Heart left ventricle (tissue), 16 donors: ENCODE measurements at regions not wholly inside any gene's neighbourhood (a gene's known extent, or its start where the extent isn't known, plus 50 kb on each side); places are given as distances from the start of the nearest gene placed in this dataset.

Experiments
- ATAC-seq, 4 donors: fragments of 200-7000 bp; cut with Tn5 transposase; one replicate each; pipeline ENCODE4 v1.9.1; 2020 to 2022; ENCODE audit warnings: moderate library complexity in 4 of 4, mild to moderate bottlenecking in 3 of 4, moderate number of reproducible peaks in 1 of 4
- DNase-seq, 5 donors: peaks; one replicate each; pipeline ENCODE4 v3.0.0-alpha.2; 2020
- H3K27ac ChIP-seq, 12 donors: fragments of 200-600 bp; sonication (generic) in 4 of 12; one replicate each; pipeline versions ENCODE4 v1.5.0 to v1.8.0; 2016 to 2022; ENCODE audit warnings: mild to moderate bottlenecking in 2 of 12
- H3K27me3 ChIP-seq, 9 donors: fragments of 200-600 bp; sonication (generic) in 2 of 9; one replicate each; pipeline versions ENCODE4 v1.5.1 to v1.8.0; 2016 to 2022; ENCODE audit warnings: mild to moderate bottlenecking in 3 of 9
- H3K36me3 ChIP-seq, 9 donors: fragments of 200-600 bp; sonication (generic) in 2 of 9; one replicate each; pipeline versions ENCODE4 v1.5.0 to v1.8.0; 2018 to 2022; ENCODE audit warnings: mild to moderate bottlenecking in 2 of 9
- H3K4me1 ChIP-seq, 12 donors: fragments of 200-600 bp; sonication (generic) in 4 of 12; one replicate each; pipeline versions ENCODE4 v1.5.0 to v1.8.0; 2016 to 2022; ENCODE audit warnings: mild to moderate bottlenecking in 3 of 12
- H3K4me3 ChIP-seq, 12 donors: fragments of 200-600 bp; sonication (generic) in 4 of 12; one replicate each; pipeline versions ENCODE4 v1.5.0 to v1.8.0; 2017 to 2022; ENCODE audit warnings: mild to moderate bottlenecking in 9 of 12, moderate library complexity in 4 of 12
- H3K9me3 ChIP-seq, 12 donors: fragments of 200-600 bp; sonication (generic) in 4 of 12; one replicate each; pipeline versions ENCODE4 v1.5.0 to v1.8.0; 2016 to 2022; ENCODE audit warnings: mild to moderate bottlenecking in 1 of 12
- POLR2A ChIP-seq, 2 donors: fragments of 450-650 bp; IDR thresholded peaks; one replicate each; pipeline ENCODE4 v1.6.1; 2017; ENCODE audit warnings: antibody characterized with exemption in 2 of 2, mild to moderate bottlenecking in 2 of 2, moderate library complexity in 2 of 2
- WGBS, 4 donors: extraction: QIAGEN DNeasy Blood & Tissue Kit in 2 of 4; methylation state at CpG; one replicate each; pipeline versions ENCODE4 v1.1.5 to v1.1.7; 2013 to 2018; 5-methylcytosine and 5-hydroxymethylcytosine counted together
- intact Hi-C, 10 donors: fragments of 100-400 bp; cut with DNase I; formaldehyde crosslinking; loops; one replicate each; pipeline versions ENCODE4 v1.11.1 to v1.14.2; 2022
- TF ChIP-seq, protein P1 (sequence below), 12 donors: fragments of 200-600 bp; sonication (generic) in 4 of 12; IDR thresholded peaks; one replicate each; pipeline versions ENCODE4 v1.5.0 to v1.8.0; 2018 to 2022; ENCODE audit warnings: antibody characterized with exemption in 12 of 12, mild to moderate bottlenecking in 5 of 12
- donor health status: ischemic (EF 13 %, LVEDD 7.1; RV severe dilation, severe dysfunction).
- donor health status: healthy with polysubstance abuse.
- donor health status: DM: no; HTN: yes; CAD: no.
- donor health status: DM: no; HTN: no; CAD: no.
- donor health status: ischemic (EF 25% LVEDD 6.9; RV normal size, moderate dysfunction).
- donor health status: ischemic (EF 25% LVEDD 5.7; RV mildly dilated, moderate dysfunction).
- donor health status: healthy.
- donor health status: DM: yes; HTN: yes; CAD: no.
- donor health status: ischemic (EF 35%, LVEDD 5.7; RV mildly dilated, moderate dysfunction).
- donor health status: nonischemic (EF 11% LVEDD 7.7; RV severe dilation, severe dysfunction).
- donor health status: DM: yes; HTN: yes; CAD: no.
- donor health status: PGD.
- donor health status: ischemic (EF 29% LVEDD 5.4; RV normal size, mild dysfunction).
- donor health status: nonischemic (EF 23%, LVEDD 6.1; RV moderate dilation, normal function).

DNA sequence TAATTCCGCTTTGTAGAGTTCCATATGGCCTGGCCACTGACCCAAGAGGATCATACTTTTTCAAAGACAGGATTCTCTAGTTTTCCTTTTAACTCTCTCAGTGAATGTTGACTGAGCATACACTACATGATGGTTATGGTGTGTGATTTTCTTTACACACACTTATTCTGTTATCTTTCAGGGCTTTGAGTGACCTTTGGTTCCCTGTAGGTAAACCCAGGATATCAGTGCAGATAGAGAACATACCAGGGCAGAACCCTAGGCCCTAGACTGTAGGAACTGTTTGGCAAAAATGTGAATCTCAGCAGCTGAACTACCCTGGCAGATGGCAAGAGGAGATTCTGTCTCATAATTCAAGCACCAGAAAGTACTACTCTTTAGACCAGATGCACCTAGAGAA lies 159.6 kb downstream of the KCNA5 start:
- TF ChIP-seq, protein P1, sequence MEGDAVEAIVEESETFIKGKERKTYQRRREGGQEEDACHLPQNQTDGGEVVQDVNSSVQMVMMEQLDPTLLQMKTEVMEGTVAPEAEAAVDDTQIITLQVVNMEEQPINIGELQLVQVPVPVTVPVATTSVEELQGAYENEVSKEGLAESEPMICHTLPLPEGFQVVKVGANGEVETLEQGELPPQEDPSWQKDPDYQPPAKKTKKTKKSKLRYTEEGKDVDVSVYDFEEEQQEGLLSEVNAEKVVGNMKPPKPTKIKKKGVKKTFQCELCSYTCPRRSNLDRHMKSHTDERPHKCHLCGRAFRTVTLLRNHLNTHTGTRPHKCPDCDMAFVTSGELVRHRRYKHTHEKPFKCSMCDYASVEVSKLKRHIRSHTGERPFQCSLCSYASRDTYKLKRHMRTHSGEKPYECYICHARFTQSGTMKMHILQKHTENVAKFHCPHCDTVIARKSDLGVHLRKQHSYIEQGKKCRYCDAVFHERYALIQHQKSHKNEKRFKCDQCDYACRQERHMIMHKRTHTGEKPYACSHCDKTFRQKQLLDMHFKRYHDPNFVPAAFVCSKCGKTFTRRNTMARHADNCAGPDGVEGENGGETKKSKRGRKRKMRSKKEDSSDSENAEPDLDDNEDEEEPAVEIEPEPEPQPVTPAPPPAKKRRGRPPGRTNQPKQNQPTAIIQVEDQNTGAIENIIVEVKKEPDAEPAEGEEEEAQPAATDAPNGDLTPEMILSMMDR (IDR thresholded peaks at IDR 0.05), result no peak
- TF ChIP-seq POLR2A (IDR thresholded peaks at IDR 0.05), result no peak
- Histone ChIP-seq H3K27ac (no peak overlapping the region), H3K4me1 (peaks cover 0 to 7% (median 0%) of the 10 kb centered on the region in 12 donors), H3K4me3 (no peak overlapping the region), H3K36me3 (no peaks in the 10 kb centered on the region), H3K27me3 (peaks cover 0 to 12% (median 0%) of the 10 kb centered on the region in 9 donors), H3K9me3 (no peaks in the 10 kb centered on the region)
- ATAC-seq (no peak), DNase-seq (no peak)
- WGBS, 4 donors, result 0 to 3% (median 0%) methylated on average over 1 of the region's 1 CpG
- intact Hi-C loops, result loop anchor here in 5 of 10 donors (5.0 to 10.0 kb wide), 2 partner anchors 239 to 442 kb away; no protein-coding TSS in a partner anchor

DNA sequence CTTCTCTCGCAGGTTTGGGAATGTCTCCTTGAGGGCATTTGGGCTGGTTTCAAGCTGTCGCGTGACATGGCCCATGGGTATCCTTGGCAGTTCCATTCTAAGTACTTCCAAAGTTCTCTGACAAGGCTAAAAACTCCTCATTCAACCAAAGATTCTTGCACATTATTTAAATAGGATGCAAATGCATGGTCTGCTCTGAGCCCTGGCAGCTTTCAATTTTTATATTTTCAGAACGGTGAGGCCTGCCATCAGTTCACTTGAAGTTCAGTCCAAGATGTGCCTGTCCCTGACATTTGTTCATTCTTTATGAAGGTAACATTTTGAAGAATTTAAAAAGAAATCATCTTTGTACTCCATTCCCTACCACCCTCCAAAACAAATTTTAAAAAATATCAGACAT lies 160.0 kb downstream of the KCNA5 start:
- H3K27me3 ChIP-seq, result peaks cover 0 to 12% (median 0%) of the 10 kb centered on the region in 9 donors
- H3K4me3 ChIP-seq, result no peak overlapping the region
- ATAC-seq (no peak), DNase-seq (no peak)
- peaks cover 0 to 7% (median 0%) of the 10 kb centered on the region in 12 donors for H3K4me1 ChIP-seq
- TF ChIP-seq POLR2A (IDR thresholded peaks at IDR 0.05), result no peak
- TF ChIP-seq, protein P1 (IDR thresholded peaks at IDR 0.05), result no peak
- WGBS, 4 donors, result 92 to 96% (median 95%) methylated on average over 4 of the region's 4 CpGs
- no peaks in the 10 kb centered on the region for H3K36me3 ChIP-seq
- no peak overlapping the region for H3K27ac ChIP-seq
- H3K9me3 ChIP-seq, result no peaks in the 10 kb centered on the region
- intact Hi-C loops, result loop anchor here in 5 of 10 donors (5.0 to 10.0 kb wide), 2 partner anchors 239 to 441 kb away; no protein-coding TSS in a partner anchor

DNA sequence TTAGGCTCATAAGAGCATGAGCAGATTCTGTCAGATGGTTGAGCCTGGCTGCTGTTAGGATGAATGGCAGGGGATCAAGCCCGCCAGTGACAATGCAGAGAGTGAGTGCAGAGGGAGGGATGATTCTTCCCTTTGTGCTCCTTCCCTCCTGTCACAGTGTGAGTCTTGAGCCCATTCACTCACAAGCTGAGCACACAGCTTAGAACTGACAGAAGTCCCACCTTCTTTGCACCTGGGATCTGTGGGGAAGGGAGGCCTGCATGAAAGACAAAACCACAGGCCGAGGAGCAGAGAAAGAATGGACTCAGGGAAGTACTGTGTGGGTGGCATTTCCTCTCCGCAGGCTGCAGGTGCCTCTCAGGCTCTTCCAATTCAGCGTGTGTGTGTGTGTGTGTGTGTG lies 160.6 kb downstream of the KCNA5 start:
- TF ChIP-seq POLR2A (IDR thresholded peaks at IDR 0.05), result no peak
- TF ChIP-seq, protein P1 (IDR thresholded peaks at IDR 0.05), result no peak
- H3K4me3 ChIP-seq, result no peak overlapping the region
- H3K9me3 ChIP-seq, result no peaks in the 10 kb centered on the region
- peaks cover 0 to 7% (median 0%) of the 10 kb centered on the region in 12 donors for H3K4me1 ChIP-seq
- ATAC-seq (no peak), DNase-seq (no peak)
- 63 to 79% (median 71%) methylated on average over 4 of the region's 4 CpGs for WGBS, 4 donors
- H3K36me3 ChIP-seq, result no peaks in the 10 kb centered on the region
- no peak overlapping the region for H3K27ac ChIP-seq
- H3K27me3 ChIP-seq, result peaks cover 0 to 12% (median 0%) of the 10 kb centered on the region in 9 donors
- intact Hi-C loops, result loop anchor here in 5 of 10 donors (5.0 to 10.0 kb wide), 2 partner anchors 238 to 441 kb away; no protein-coding TSS in a partner anchor

DNA sequence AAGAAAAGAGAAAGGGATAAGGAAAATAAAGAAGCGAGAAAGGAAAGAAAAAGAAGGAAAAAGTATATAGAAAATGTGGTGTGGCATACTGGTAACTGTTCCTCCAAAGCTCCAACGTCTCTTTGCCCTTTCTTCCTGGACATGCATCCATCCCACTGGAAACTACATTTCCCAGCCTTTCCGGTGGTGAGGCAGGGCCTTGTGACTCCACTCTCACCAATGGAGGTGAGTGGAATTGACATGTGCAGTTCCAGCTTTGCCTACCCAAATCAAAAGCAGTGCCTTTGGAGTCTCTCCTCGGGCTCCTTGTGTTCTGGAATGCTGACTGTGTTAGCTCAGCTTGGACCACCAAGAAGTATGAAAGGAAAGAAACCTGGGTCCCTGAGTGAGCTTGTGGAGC lies 161.2 kb downstream of the KCNA5 start:
- no peak for DNase-seq
- H3K4me3 ChIP-seq, result no peak overlapping the region
- H3K4me1 ChIP-seq, result peaks cover 0 to 7% (median 0%) of the 10 kb centered on the region in 12 donors
- ATAC-seq, result no peak
- H3K9me3 ChIP-seq, result no peaks in the 10 kb centered on the region
- intact Hi-C loops, result loop anchor here in 5 of 10 donors (5.0 to 10.0 kb wide), 2 partner anchors 237 to 440 kb away; no protein-coding TSS in a partner anchor
- H3K36me3 ChIP-seq, result no peaks in the 10 kb centered on the region
- peaks cover 0 to 11% (median 0%) of the 10 kb centered on the region in 9 donors for H3K27me3 ChIP-seq
- 67 to 83% (median 78%) methylated on average over 4 of the region's 4 CpGs for WGBS, 4 donors
- TF ChIP-seq, protein P1 (IDR thresholded peaks at IDR 0.05), result no peak
- TF ChIP-seq POLR2A (IDR thresholded peaks at IDR 0.05), result no peak
- H3K27ac ChIP-seq, result no peak overlapping the region
